Stimulated activated CD8-positive, alpha-beta memory T cell treated with anti-CD3 and anti-CD28 coated beads, Interleukin-15, amount 100 ng/mL, for 48 hours (primary cell): ENCODE measurements at regions not wholly inside any gene's neighbourhood (a gene's known extent, or its start where the extent isn't known, plus 50 kb on each side); places are given as distances from the start of the nearest gene placed in this dataset.
A peak's percentile ranks its signal among the peaks of the same experiment; 100 is the strongest.

Experiments
- DNase-seq, 2 donors: peaks; one replicate each; pipeline ENCODE4 v3.0.0-alpha.2; 2020; ENCODE audit warnings: low read depth in 2 of 2

- no peak for DNase-seq
Measured at GRCh38 chr12:91357381-91357780, 174.8 kb upstream of the DCN start.

GRCh38 chr12:91356405-91356804 lies 173.8 kb upstream of the DCN start:
- no peak for DNase-seq

- peak in 1 of 2 donors; percentile 7 for DNase-seq
Measured at GRCh38 chr12:91355150-91356006, 172.8 kb upstream of the DCN start.

GRCh38 chr12:91353266-91353665 lies 170.6 kb upstream of the DCN start:
- DNase-seq = no peak

- DNase-seq = no peak
Measured at GRCh38 chr12:91349476-91349875, 166.9 kb upstream of the DCN start.

- no peak for DNase-seq
Measured at GRCh38 chr12:91347481-91348214, 165.0 kb upstream of the DCN start.

- no peak for DNase-seq
Measured at GRCh38 chr12:91346827-91347226, 164.2 kb upstream of the DCN start.

GRCh38 chr12:91344408-91344807 lies 161.8 kb upstream of the DCN start:
- no peak for DNase-seq

- DNase-seq = no peak
Measured at GRCh38 chr12:91343010-91343409, 160.4 kb upstream of the DCN start.

GRCh38 chr12:91339106-91339505 lies 156.5 kb upstream of the DCN start:
- DNase-seq = no peak

GRCh38 chr12:91335699-91336098 lies 153.1 kb upstream of the DCN start:
- no peak for DNase-seq

GRCh38 chr12:91333966-91334365 lies 151.3 kb upstream of the DCN start:
- DNase-seq = no peak

GRCh38 chr12:91332302-91332701 lies 149.7 kb upstream of the DCN start:
- DNase-seq = no peak

GRCh38 chr12:91331371-91331770 lies 148.8 kb upstream of the DCN start:
- DNase-seq = no peak

GRCh38 chr12:91328451-91328850 lies 145.8 kb upstream of the DCN start:
- no peak for DNase-seq

- no peak for DNase-seq
Measured at GRCh38 chr12:91327889-91328288, 145.3 kb upstream of the DCN start.

- DNase-seq = no peak
Measured at GRCh38 chr12:91327131-91327530, 144.5 kb upstream of the DCN start.

- DNase-seq = no peak
Measured at GRCh38 chr12:91326058-91327027, 143.7 kb upstream of the DCN start.

- DNase-seq = no peak
Measured at GRCh38 chr12:91320999-91321398, 138.4 kb upstream of the DCN start.

- no peak for DNase-seq
Measured at GRCh38 chr12:91319071-91319760, 136.6 kb upstream of the DCN start.

- no peak for DNase-seq
Measured at GRCh38 chr12:91317306-91317705, 134.7 kb upstream of the DCN start.
